Chondrocyte (in vitro differentiated cells): ENCODE measurements at regions not wholly inside any gene's neighbourhood (a gene's known extent, or its start where the extent isn't known, plus 50 kb on each side); places are given as distances from the start of the nearest gene placed in this dataset.

ENCODE experiments used
- DNase-seq: peaks from one replicate; pipeline ENCODE4 v3.0.0; 2021; ENCODE audit warnings: mixed read lengths, low spot score
- H3K27ac Mint-ChIP-seq: one replicate; pipeline ENCODE4 v1.8.0; 2021; ENCODE audit warnings: mild to moderate bottlenecking, moderate library complexity, mixed read lengths; ENCODE audit not compliant: unreplicated experiment
- H3K27me3 Mint-ChIP-seq: 2 replicates; pipeline ENCODE4 v1.8.0; 2021; ENCODE audit warnings: low read depth, mixed read lengths
- H3K36me3 Mint-ChIP-seq: 2 replicates; pipeline ENCODE4 v1.8.0; 2021; ENCODE audit warnings: low read depth, mixed read lengths
- H3K4me1 Mint-ChIP-seq: 2 replicates; pipeline ENCODE4 v1.8.0; 2021; ENCODE audit warnings: low read depth, mild to moderate bottlenecking, mixed read lengths
- H3K4me3 Mint-ChIP-seq: one replicate; pipeline ENCODE4 v1.8.0; 2021; ENCODE audit warnings: mild to moderate bottlenecking, moderate library complexity, mixed read lengths; ENCODE audit not compliant: unreplicated experiment
- H3K9me3 Mint-ChIP-seq: 2 replicates; pipeline ENCODE4 v1.8.0; 2021; ENCODE audit warnings: low read depth, mixed read lengths
- CTCF ChIP-seq: fragments of 200-600 bp; sonication (generic); IDR thresholded peaks from 2 replicates; pipeline ENCODE4 v1.5.0; 2021; ENCODE audit warnings: antibody characterized with exemption, mild to moderate bottlenecking, moderate library complexity

DNA sequence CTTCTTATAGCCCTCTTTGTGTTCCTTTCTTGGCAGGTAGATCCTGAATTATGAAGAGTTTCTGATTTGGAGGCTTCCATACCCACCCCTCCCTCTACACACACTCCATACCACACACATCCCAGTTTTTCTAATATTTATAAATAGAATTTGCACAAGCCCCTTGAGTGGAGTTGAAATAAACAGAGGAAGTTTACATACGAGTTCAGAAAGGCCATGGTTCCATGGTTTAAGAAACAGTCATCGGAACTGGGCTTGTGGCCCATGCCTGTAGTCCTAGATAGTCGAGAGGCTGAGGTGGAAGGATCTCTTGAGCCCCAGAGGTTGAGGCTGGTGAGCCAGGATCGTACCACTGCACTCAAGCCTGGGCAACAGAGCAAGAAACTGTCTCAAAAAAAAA is 62.7 kb upstream of the TANC1 start:
- Mint-ChIP-seq H3K27ac (no peak overlapping the region), H3K9me3 (no peaks in the 10 kb centered on the region), H3K36me3 (no peaks in the 10 kb centered on the region), H3K4me3 (no peak overlapping the region), H3K4me1 (peaks cover 7% of the 10 kb centered on the region), H3K27me3 (no peaks in the 10 kb centered on the region)
- no peak for DNase-seq
- no peak for TF ChIP-seq CTCF

GRCh38 chr2:158907926-158908456 is 60.4 kb upstream of the TANC1 start:
- Mint-ChIP-seq H3K4me1 (peaks cover 7% of the 10 kb centered on the region), H3K9me3 (no peaks in the 10 kb centered on the region), H3K27me3 (no peaks in the 10 kb centered on the region), H3K27ac (no peak overlapping the region), H3K4me3 (no peak overlapping the region), H3K36me3 (no peaks in the 10 kb centered on the region)
- no peak for TF ChIP-seq CTCF
- DNase-seq = no peak

DNA sequence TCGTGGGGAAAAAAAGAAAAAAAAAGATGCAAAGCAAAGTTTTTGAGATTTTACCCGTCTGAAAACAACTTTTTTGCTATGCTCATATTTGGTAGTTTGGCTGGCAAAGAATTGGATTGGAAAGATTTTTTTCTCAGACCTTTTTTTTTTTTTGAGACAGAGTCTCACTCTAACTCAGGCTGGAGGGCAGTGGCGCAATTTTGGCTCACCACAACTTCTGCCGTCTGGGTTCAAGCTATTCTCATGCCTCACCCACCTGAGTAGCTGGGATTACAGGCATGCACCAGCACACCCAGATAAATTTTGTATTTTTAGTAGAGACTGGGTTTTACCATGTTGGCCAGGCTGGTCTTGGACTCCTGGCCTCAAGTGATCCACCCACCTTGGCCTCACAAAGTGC is 56.3 kb upstream of the TANC1 start:
- Mint-ChIP-seq H3K9me3 (no peaks in the 10 kb centered on the region), H3K4me3 (no peak overlapping the region), H3K27ac (no peak overlapping the region), H3K36me3 (no peaks in the 10 kb centered on the region), H3K27me3 (no peaks in the 10 kb centered on the region), H3K4me1 (peaks cover 3% of the 10 kb centered on the region)
- DNase-seq = no peak
- TF ChIP-seq CTCF = no peak

- DNase-seq = no peak
- no peak for TF ChIP-seq CTCF
- no peak overlapping the region for H3K27ac Mint-ChIP-seq
- H3K9me3 Mint-ChIP-seq = no peaks in the 10 kb centered on the region
- H3K4me1 Mint-ChIP-seq = peaks cover 3% of the 10 kb centered on the region
- no peaks in the 10 kb centered on the region for H3K36me3 Mint-ChIP-seq
- H3K4me3 Mint-ChIP-seq = no peak overlapping the region
- no peaks in the 10 kb centered on the region for H3K27me3 Mint-ChIP-seq
These were observed 55.7 kb upstream of the TANC1 start for GRCh38 chr2:158912765-158913164.

DNA sequence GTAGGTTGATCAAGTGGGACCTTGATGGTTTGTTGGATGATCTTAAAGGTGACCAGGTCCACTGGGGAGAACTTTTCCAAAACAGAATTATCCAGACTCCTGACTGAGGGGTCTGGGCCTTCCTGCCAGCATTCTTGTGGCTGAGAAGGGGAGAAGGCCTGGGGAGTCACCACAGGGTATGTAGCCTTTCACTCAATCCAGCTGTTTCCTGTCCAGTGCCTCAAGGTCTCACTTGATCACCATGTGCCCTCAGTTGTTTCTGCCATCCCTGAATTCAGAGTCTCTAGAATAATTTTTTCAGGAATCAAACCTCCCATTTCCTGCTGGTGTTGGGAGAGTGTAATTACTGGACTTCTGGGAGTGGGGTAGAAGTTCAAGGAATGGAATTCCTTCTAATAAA is 54.4 kb upstream of the TANC1 start:
- no peak for TF ChIP-seq CTCF
- Mint-ChIP-seq H3K9me3 (no peaks in the 10 kb centered on the region), H3K36me3 (no peaks in the 10 kb centered on the region), H3K4me1 (peaks cover 3% of the 10 kb centered on the region), H3K4me3 (no peak overlapping the region), H3K27me3 (no peaks in the 10 kb centered on the region), H3K27ac (no peak overlapping the region)
- DNase-seq = no peak
